GM12873 (cell line): ENCODE measurements at regions not wholly inside any gene's neighbourhood (a gene's known extent, or its start where the extent isn't known, plus 50 kb on each side); places are given as distances from the start of the nearest gene placed in this dataset.

ENCODE experiments used
- TF ChIP-seq, protein P1 (sequence below): IDR thresholded peaks from 2 replicates; pipeline ENCODE4 v1.5.1; 2012; ENCODE audit warnings: low read depth, mild to moderate bottlenecking, moderate library complexity, low read length, control low read depth; ENCODE audit not compliant: insufficient read depth; ENCODE audit errors: missing control alignments

- TF ChIP-seq, protein P1, sequence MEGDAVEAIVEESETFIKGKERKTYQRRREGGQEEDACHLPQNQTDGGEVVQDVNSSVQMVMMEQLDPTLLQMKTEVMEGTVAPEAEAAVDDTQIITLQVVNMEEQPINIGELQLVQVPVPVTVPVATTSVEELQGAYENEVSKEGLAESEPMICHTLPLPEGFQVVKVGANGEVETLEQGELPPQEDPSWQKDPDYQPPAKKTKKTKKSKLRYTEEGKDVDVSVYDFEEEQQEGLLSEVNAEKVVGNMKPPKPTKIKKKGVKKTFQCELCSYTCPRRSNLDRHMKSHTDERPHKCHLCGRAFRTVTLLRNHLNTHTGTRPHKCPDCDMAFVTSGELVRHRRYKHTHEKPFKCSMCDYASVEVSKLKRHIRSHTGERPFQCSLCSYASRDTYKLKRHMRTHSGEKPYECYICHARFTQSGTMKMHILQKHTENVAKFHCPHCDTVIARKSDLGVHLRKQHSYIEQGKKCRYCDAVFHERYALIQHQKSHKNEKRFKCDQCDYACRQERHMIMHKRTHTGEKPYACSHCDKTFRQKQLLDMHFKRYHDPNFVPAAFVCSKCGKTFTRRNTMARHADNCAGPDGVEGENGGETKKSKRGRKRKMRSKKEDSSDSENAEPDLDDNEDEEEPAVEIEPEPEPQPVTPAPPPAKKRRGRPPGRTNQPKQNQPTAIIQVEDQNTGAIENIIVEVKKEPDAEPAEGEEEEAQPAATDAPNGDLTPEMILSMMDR: no peak
These were observed 838.2 kb downstream of the RAPGEF2 start for GRCh38 chr4:159941076-159941475.

- TF ChIP-seq, protein P1: no peak
These were observed 841.6 kb downstream of the RAPGEF2 start for GRCh38 chr4:159944477-159944876.

DNA sequence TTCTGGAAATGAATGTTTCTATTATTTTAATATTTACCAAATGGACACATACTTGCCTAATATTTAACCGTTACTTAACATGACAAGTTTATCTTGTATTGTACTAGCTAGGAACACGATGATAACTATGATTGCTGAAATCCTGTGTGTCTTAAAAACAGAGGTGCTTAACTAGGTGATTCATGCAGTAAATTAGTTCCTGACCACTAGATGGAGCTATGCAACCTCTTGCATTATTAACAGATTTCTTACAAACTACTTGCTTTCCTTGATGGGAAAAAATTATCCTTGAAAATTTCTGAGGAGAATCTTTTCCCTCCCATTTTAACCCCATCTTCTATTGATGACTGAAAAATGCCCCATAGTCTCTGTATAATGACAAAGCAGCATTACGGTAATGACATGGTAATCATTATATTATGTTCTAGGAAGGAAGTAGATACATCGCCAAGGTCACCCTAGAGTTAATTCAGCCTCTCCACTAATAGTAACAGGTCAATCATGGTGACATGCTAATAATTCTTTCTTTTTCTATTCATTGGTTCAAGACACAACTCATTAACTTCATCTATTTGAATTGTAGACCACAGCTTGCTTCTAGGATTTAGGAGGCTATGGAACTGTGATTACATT, 844.2 kb downstream of the RAPGEF2 start:
- TF ChIP-seq, protein P1: peak; percentile 65

DNA sequence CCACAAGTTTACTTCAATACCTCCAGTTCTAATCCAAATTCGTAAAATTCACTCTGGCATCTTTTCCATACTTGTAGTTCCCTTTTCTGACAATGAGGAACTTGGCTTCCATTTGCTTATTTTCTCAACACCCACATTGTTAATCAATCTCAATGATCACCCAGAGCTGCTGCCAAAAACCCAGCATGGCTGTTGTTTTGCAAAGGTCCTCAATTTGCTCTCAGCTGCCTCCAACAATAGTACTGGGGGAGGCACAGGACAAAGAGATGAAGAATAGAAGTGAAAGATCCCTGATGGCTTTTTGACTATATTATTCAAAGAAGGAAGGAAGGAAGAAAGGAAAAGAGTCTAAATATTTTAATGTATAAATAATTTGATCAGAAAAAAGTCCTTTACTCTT, 847.8 kb downstream of the RAPGEF2 start:
- TF ChIP-seq, protein P1: no peak

GRCh38 chr4:159966746-159967145, 863.9 kb downstream of the RAPGEF2 start:
- TF ChIP-seq, protein P1: no peak

GRCh38 chr4:159977907-159978617, 875.2 kb downstream of the RAPGEF2 start:
- TF ChIP-seq, protein P1: no peak

DNA sequence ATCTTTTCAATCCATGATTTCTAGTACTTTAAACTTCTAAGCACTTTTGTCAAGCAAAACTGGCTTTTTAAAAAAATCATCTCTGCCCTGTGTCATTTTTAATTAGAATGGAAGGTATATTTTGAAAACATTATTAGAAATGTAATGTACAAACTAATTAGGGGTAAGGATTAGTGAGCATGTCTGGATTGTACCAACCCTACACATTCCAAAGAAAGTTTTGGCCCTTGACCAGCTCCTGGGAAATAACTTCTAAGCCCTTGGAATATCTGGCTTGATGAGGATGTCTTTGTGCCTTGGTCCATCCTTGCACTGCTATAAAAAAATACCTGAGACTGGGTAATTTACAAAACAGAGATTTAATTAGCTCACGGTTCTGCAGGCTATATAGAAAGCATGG, 876.5 kb downstream of the RAPGEF2 start:
- TF ChIP-seq, protein P1: no peak
